Upper lobe of left lung (tissue), 6 donors: ENCODE measurements at regions not wholly inside any gene's neighbourhood (a gene's known extent, or its start where the extent isn't known, plus 50 kb on each side); places are given as distances from the start of the nearest gene placed in this dataset.

Experiments used
- ATAC-seq, 2 donors: fragments of 200-7000 bp; cut with Tn5 transposase; one replicate each; pipeline ENCODE4 v1.9.1; 2022; ENCODE audit warnings: mild to moderate bottlenecking in 2 of 2, moderate library complexity in 2 of 2; ENCODE audit not compliant: low FRiP score in 2 of 2
- DNase-seq, 2 donors: peaks; one replicate each; pipeline ENCODE4 v3.0.0-alpha.2; 2019 to 2020
- H3K27ac ChIP-seq, 4 donors: fragments of 200-600 bp; sonication (generic); one replicate each; pipeline ENCODE4 v1.5.1; 2016 to 2019
- H3K27me3 ChIP-seq, 4 donors: fragments of 200-600 bp; sonication (generic); one replicate each; pipeline ENCODE4 v1.5.1; 2017 to 2019
- H3K36me3 ChIP-seq, 4 donors: fragments of 200-600 bp; sonication (generic); one replicate each; pipeline ENCODE4 v1.5.1; 2016 to 2019
- H3K4me1 ChIP-seq, 4 donors: fragments of 200-600 bp; sonication (generic); one replicate each; pipeline ENCODE4 v1.5.1; 2018 to 2019
- H3K4me3 ChIP-seq, 4 donors: fragments of 200-600 bp; sonication (generic); one replicate each; pipeline ENCODE4 v1.5.1; 2017 to 2019; ENCODE audit warnings: mild to moderate bottlenecking in 2 of 4, moderate library complexity in 1 of 4
- H3K9me3 ChIP-seq, 4 donors: fragments of 200-600 bp; sonication (generic); one replicate each; pipeline ENCODE4 v1.5.1; 2018 to 2019
- EP300 ChIP-seq, 4 donors: sonication (generic); formaldehyde crosslinking; IDR thresholded peaks; one replicate each; pipeline ENCODE4 v1.5.1; 2017; ENCODE audit warnings: antibody characterized with exemption in 4 of 4, control low read depth in 2 of 4
- POLR2A ChIP-seq, 4 donors: fragments of 450-650 bp; IDR thresholded peaks; one replicate each; pipeline ENCODE4 v1.5.1; 2016 to 2017; ENCODE audit warnings: antibody characterized with exemption in 4 of 4, mild to moderate bottlenecking in 2 of 4
- POLR2AphosphoS5 ChIP-seq, 2 donors: sonication (generic); formaldehyde crosslinking; IDR thresholded peaks; one replicate each; pipeline ENCODE4 v1.5.1; 2017; ENCODE audit warnings: antibody characterized with exemption in 2 of 2
- WGBS, 2 donors: methylation state at CpG; one replicate each; pipeline ENCODE4 v1.1.5; 2017 to 2018; 5-methylcytosine and 5-hydroxymethylcytosine counted together
- TF ChIP-seq, protein P1 (sequence below), 6 experiments: fragments of 450-650 bp in 4 of 6; fragments of 200-600 bp in 2 of 6; sonication (generic) in 2 of 6; IDR thresholded peaks; one replicate each; pipeline ENCODE4 v1.5.1; 2016 to 2019; ENCODE audit warnings: antibody characterized with exemption in 6 of 6
- donor health status: DM: no; HTN: no; CAD: no; lungs with moderate emphysema.
- donor health status: DM: no; HTN: yes; CAD: no; lungs with severe emphysema.

DNA sequence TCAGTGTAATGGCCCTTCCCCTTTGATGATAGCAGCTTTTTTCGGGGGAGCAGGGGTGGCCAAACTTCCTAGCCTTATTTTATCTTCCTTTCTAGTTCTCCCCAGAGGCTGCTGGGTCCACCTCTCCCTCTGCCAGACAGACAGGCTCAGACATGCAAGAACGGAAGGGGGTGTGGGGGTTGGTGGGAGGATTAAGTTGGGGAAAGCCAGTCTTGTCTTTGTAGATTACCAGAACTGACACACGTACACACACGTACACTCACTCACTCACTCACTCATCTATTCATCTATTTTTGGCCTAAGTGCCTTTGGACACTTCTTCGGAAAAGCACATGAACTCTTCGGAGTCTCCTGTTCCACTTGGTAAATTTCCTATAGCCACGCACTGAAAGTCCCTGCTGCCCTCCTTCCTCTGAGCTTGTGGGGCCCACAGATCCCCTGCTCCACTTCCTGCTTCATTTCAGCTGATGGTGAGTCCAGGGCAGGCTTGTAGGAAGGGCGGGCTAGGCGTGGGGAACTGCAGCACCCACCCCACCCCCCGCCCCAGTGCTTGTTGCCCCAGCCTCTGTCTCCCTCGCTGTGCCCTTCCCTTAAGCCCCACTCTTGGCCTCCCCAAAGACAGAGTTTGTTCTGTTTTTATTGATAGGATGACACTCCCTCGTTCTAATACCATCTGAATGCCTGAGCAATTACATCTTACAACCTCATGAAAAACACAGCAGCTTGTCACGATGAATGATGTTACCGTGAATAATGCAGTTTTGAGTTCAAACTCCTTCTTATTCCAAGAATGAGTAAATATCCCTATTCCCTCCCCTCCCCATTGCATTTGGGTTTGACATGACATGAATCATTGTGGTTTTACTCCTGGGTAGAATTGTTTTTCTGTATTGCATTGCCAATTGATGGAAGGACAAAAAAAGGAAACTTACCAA is 60.7 kb upstream of the ATP5PO start:
- no peak for TF ChIP-seq POLR2AphosphoS5 (IDR thresholded peaks at IDR 0.05)
- peak in 1 of 4 donors; percentile 61 for TF ChIP-seq EP300 (IDR thresholded peaks at IDR 0.05)
- TF ChIP-seq, protein P1, sequence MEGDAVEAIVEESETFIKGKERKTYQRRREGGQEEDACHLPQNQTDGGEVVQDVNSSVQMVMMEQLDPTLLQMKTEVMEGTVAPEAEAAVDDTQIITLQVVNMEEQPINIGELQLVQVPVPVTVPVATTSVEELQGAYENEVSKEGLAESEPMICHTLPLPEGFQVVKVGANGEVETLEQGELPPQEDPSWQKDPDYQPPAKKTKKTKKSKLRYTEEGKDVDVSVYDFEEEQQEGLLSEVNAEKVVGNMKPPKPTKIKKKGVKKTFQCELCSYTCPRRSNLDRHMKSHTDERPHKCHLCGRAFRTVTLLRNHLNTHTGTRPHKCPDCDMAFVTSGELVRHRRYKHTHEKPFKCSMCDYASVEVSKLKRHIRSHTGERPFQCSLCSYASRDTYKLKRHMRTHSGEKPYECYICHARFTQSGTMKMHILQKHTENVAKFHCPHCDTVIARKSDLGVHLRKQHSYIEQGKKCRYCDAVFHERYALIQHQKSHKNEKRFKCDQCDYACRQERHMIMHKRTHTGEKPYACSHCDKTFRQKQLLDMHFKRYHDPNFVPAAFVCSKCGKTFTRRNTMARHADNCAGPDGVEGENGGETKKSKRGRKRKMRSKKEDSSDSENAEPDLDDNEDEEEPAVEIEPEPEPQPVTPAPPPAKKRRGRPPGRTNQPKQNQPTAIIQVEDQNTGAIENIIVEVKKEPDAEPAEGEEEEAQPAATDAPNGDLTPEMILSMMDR (IDR thresholded peaks at IDR 0.05): no peak
- Histone ChIP-seq H3K27me3 (no peaks in the 10 kb centered on the region), H3K4me3 (no peak overlapping the region), H3K27ac (peak overlapping the region; percentile 49 to 78 (median 65)), H3K36me3 (no peaks in the 10 kb centered on the region), H3K9me3 (no peaks in the 10 kb centered on the region), H3K4me1 (peaks cover 13 to 20% (median 17%) of the 10 kb centered on the region in 4 donors)
- peak in 1 of 2 donors; percentile 39 for DNase-seq
- 30 to 34% methylated on average over 14 of the region's 14 CpGs for WGBS, 2 donors
- ATAC-seq: peak in 1 of 2 donors; percentile 73

DNA sequence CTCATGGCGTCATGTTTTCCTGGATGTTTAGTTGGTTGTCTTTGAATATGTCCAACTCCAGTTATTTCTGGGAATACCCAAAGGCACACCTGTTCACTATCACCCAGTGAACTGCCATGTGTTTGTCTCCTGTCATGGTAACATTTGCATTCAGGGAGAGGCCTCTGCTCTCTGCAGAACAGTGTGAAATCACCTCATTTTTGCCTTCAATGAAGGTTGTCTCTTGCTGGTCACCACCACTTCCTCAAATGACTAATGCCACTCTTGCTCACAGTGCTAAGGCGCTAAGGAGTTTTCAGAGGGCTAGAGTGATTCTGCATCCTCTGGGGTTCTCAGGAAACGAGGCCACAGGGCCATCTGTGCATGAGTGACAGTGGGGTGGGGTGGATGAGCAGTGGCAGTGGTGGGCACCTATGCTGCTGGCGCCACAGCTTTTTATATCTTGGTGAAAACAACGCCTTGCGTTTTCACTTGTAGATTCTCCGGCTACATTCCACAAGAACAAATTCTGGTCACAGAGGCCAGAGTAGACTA is 60.0 kb upstream of the ATP5PO start:
- TF ChIP-seq POLR2AphosphoS5 (IDR thresholded peaks at IDR 0.05): no peak
- TF ChIP-seq, protein P1 (IDR thresholded peaks at IDR 0.05): no peak
- TF ChIP-seq EP300 (IDR thresholded peaks at IDR 0.05): no peak
- peak in 1 of 4 donors; percentile 12 for TF ChIP-seq POLR2A (IDR thresholded peaks at IDR 0.05)
- DNase-seq: peak in 1 of 2 donors; percentile 56
- no peaks in the 10 kb centered on the region for H3K36me3 ChIP-seq
- H3K9me3 ChIP-seq: no peaks in the 10 kb centered on the region
- no peaks in the 10 kb centered on the region for H3K27me3 ChIP-seq
- H3K27ac ChIP-seq: peak overlapping the region in 3 of 4 donors; percentile 52 to 78 (median 78)
- ATAC-seq: peak; percentile 44 to 65
- peaks cover 13 to 20% (median 17%) of the 10 kb centered on the region in 4 donors for H3K4me1 ChIP-seq
- no peak overlapping the region for H3K4me3 ChIP-seq
- WGBS, 2 donors: 64 to 83% methylated on average over 6 to 7 of the region's 7 CpGs

- no peaks in the 10 kb centered on the region for H3K27me3 ChIP-seq
- H3K9me3 ChIP-seq: no peaks in the 10 kb centered on the region
- DNase-seq: no peak
- H3K4me1 ChIP-seq: peaks cover 13 to 20% (median 18%) of the 10 kb centered on the region in 4 donors
- no peak for ATAC-seq
- peak overlapping the region in 1 of 4 donors; percentile 52 for H3K27ac ChIP-seq
- H3K36me3 ChIP-seq: no peaks in the 10 kb centered on the region
- no peak overlapping the region for H3K4me3 ChIP-seq
- WGBS, 2 donors: 90 to 93% methylated on average over 9 of the region's 9 CpGs
- TF ChIP-seq EP300 (IDR thresholded peaks at IDR 0.05) (no peak), POLR2AphosphoS5 (IDR thresholded peaks at IDR 0.05) (no peak), POLR2A (IDR thresholded peaks at IDR 0.05) (no peak)
- TF ChIP-seq, protein P1 (IDR thresholded peaks at IDR 0.05): no peak
Measured at GRCh38 chr21:33974513-33975468, 59.2 kb upstream of the ATP5PO start.

DNA sequence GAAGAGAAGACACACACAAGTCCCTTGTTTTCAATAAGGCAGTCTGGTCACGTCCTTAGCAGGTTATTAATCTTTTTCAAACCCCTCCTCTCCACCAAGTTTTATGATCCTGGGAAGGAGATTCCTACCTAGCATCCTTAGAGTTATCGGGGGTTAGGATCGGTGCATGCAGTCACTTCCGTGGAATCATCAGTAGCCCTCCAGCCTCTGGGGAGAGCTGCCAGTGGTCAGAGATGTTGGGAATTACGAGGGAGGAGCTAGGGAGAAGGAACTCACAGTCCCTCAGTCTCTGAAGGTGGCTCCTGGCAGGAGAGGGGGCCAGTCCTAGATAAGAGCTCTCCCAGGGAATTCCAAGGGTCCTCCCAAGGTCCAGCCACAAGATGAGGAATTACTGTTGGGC is 57.7 kb upstream of the ATP5PO start:
- H3K27ac ChIP-seq: no peak overlapping the region
- no peaks in the 10 kb centered on the region for H3K36me3 ChIP-seq
- H3K4me1 ChIP-seq: peaks cover 13 to 30% (median 22%) of the 10 kb centered on the region in 4 donors
- no peak for DNase-seq
- no peaks in the 10 kb centered on the region for H3K9me3 ChIP-seq
- WGBS, 2 donors: 90 to 93% methylated on average over 5 of the region's 5 CpGs
- no peaks in the 10 kb centered on the region for H3K27me3 ChIP-seq
- no peak overlapping the region for H3K4me3 ChIP-seq
- no peak for ATAC-seq
- TF ChIP-seq, protein P1 (IDR thresholded peaks at IDR 0.05): no peak
- TF ChIP-seq EP300 (IDR thresholded peaks at IDR 0.05) (no peak), POLR2A (IDR thresholded peaks at IDR 0.05) (no peak), POLR2AphosphoS5 (IDR thresholded peaks at IDR 0.05) (no peak)
